ENCODE measurements at regions not wholly inside any gene's neighbourhood (a gene's known extent, or its start where the extent isn't known, plus 50 kb on each side); places are given as distances from the start of the nearest gene placed in this dataset.

- peak overlapping the region; percentile 76 for H2BK20ac ChIP-seq (ENCODE audit: low read depth, low read length)
- ATAC-seq (ENCODE audit: low read depth) (no peak), DNase-seq (no peak)
- H2BK120ac ChIP-seq (ENCODE audit: low read depth, low read length) = peak overlapping the region; percentile 67; the same call in 1 of the 2 replicates
- no peak overlapping the region for H3K9ac ChIP-seq (ENCODE audit: low read depth, low read length)
- 0 out of 2 replicates have a peak overlapping the region, but pooled peaks have one; percentile 15 for H4K91ac ChIP-seq (ENCODE audit: insufficient read depth, low read depth, low read length)
- H3K4me2 ChIP-seq (ENCODE audit: low read depth, low read length) = no peak overlapping the region
- intact Hi-C loops (cut with micrococcal nuclease) = no loop called here
- dilution Hi-C loops (cut with HindIII; ENCODE audit: low sequenced_read_pairs, unreplicated experiment) = no loop called here
- no peaks in the 10 kb centered on the region for H3K27me3 ChIP-seq (ENCODE audit: control insufficient read depth, insufficient read depth, low read length)
- ChIA-PET CTCF (no interaction called here), POLR2A (ENCODE audit: unreplicated experiment) (no interaction called here)
- no peaks in the 10 kb centered on the region for H3K79me1 ChIP-seq (ENCODE audit: low read depth in 1 of 2, low read length in 2 of 2)
- no peaks in the 10 kb centered on the region for H3K36me3 ChIP-seq (ENCODE audit: control insufficient read depth, insufficient read depth, low read length)
- H4K5ac ChIP-seq (ENCODE audit: low read depth, low read length) = peak overlapping the region; percentile 20; the same call in 1 of the 2 replicates
- H4K20me1 ChIP-seq (ENCODE audit: insufficient read depth, low read length) = no peaks in the 10 kb centered on the region
- no peak overlapping the region for H2AFZ ChIP-seq (replicated peaks; ENCODE audit: low read length, poor library complexity)
- no peak for TF ChIP-seq MXI1 (IDR thresholded peaks at IDR 0.05; ENCODE audit: borderline replicate concordance, low read depth, low read length)
- no peak for TF ChIP-seq BHLHE40 (IDR thresholded peaks at IDR 0.05; ENCODE audit: low read depth, low read length)
- no peak for TF ChIP-seq MAFK (IDR thresholded peaks at IDR 0.05; ENCODE audit: low read depth, low read length)
- no peak for TF ChIP-seq NFE2L2 (IDR thresholded peaks at IDR 0.05; ENCODE audit: low read depth, low read length)
- TF ChIP-seq RCOR1 (IDR thresholded peaks at IDR 0.05; ENCODE audit: insufficient replicate concordance, low read length) = no peak
- TF ChIP-seq MAZ (IDR thresholded peaks at IDR 0.05; ENCODE audit: borderline replicate concordance, low read depth, low read length) = no peak
- TF ChIP-seq CEBPB (IDR thresholded peaks at IDR 0.05; ENCODE audit: low read depth, low read length) = no peak
- TF ChIP-seq, protein P1, sequence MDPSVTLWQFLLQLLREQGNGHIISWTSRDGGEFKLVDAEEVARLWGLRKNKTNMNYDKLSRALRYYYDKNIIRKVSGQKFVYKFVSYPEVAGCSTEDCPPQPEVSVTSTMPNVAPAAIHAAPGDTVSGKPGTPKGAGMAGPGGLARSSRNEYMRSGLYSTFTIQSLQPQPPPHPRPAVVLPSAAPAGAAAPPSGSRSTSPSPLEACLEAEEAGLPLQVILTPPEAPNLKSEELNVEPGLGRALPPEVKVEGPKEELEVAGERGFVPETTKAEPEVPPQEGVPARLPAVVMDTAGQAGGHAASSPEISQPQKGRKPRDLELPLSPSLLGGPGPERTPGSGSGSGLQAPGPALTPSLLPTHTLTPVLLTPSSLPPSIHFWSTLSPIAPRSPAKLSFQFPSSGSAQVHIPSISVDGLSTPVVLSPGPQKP (IDR thresholded peaks at IDR 0.05; ENCODE audit: borderline replicate concordance, low read depth, low read length) = no peak
- no peak for TF ChIP-seq POLR2A (IDR thresholded peaks at IDR 0.05; ENCODE audit: low read depth, low read length)
- TF ChIP-seq RAD21 (IDR thresholded peaks at IDR 0.05; ENCODE audit: low read length) = no peak
- H3K14ac ChIP-seq (replicated peaks; ENCODE audit: low read depth, low read length) = peak overlapping the region; percentile 55; the same call in 1 of the 2 replicates
- H3K9me1 ChIP-seq (ENCODE audit: insufficient read depth, low read length) = no peaks in the 10 kb centered on the region
- H2BK5ac ChIP-seq (ENCODE audit: low read depth, low read length, poor library complexity, severe bottlenecking) = no peak overlapping the region
- H3K27ac ChIP-seq (ENCODE audit: insufficient read depth, low read length) = no peak overlapping the region
- H2AK9ac ChIP-seq (replicated peaks; ENCODE audit: low read depth, low read length, poor library complexity) = no peak overlapping the region
- H3K4me3 ChIP-seq (ENCODE audit: insufficient read depth, low read depth, low read length) = no peak overlapping the region
- no peaks in the 10 kb centered on the region for H3K9me3 ChIP-seq (ENCODE audit: control insufficient read depth, insufficient read depth, low read length)
- in situ Hi-C loops (cut with MboI; ENCODE audit: low sequenced_read_pairs) = no loop called here
- H3K4me1 ChIP-seq (ENCODE audit: control insufficient read depth, insufficient read depth, low read length) = peaks cover 19% of the 10 kb centered on the region
- no CpG with 5 or more reads among the region's 4 CpGs for WGBS, 2 experiments (ENCODE audit: extremely low coverage in 2 of 2, insufficient read length in 1 of 2)
- peak overlapping the region; percentile 62; the same call in 1 of the 3 replicates for H2BK15ac ChIP-seq (ENCODE audit: low read depth, low read length)
- peak overlapping the region in 1 of 2 experiments; percentile 26; a peak in 1 of 4 replicates for H4K8ac ChIP-seq (ENCODE audit: low read depth in 2 of 2, low read length in 2 of 2)
- peak overlapping the region; percentile 72; the same call in 1 of the 2 replicates for H3K18ac ChIP-seq (ENCODE audit: low read depth, low read length)
- H2AK5ac ChIP-seq (ENCODE audit: low read depth, low read length) = peak overlapping the region; percentile 56; the same call in 1 of the 2 replicates
- BruUV-seq (replicated peaks) = no TSS peak
- peak overlapping the region; percentile 24; the same call in 1 of the 2 replicates for H3K23ac ChIP-seq (ENCODE audit: low read depth, low read length)
- no peak overlapping the region for H3K56ac ChIP-seq (ENCODE audit: extremely low read depth, insufficient read depth, low read length)
- peak overlapping the region; percentile 36; the same call in 1 of the 2 replicates for H3K4ac ChIP-seq (ENCODE audit: low read depth, low read length)
Observed at GRCh38 chr15:47412802-47413201, 304.5 kb upstream of the SEMA6D start.

Data from IMR-90 (cell line).